Head of caudate nucleus (tissue), 42 donors: ENCODE measurements at regions not wholly inside any gene's neighbourhood (a gene's known extent, or its start where the extent isn't known, plus 50 kb on each side); places are given as distances from the start of the nearest gene placed in this dataset.
A peak's percentile ranks its signal among the peaks of the same experiment; 100 is the strongest.
"Not testable (repeated sequence)": the region's sequence is repeated elsewhere in the genome, so short reads cannot be mapped to it uniquely, and the experiment has no call there.

ENCODE experiments used
- DNase-seq, 42 donors: peaks; one replicate each; pipeline versions ENCODE4 v3.0.0 to v3.0.0-alpha.2; 2020 to 2021; ENCODE audit warnings: mixed read lengths in 7 of 42
- intact Hi-C: fragments of 100-400 bp; cut with DNase I; formaldehyde crosslinking; loops from one replicate; pipeline ENCODE4 v1.15.0; 2022

DNA sequence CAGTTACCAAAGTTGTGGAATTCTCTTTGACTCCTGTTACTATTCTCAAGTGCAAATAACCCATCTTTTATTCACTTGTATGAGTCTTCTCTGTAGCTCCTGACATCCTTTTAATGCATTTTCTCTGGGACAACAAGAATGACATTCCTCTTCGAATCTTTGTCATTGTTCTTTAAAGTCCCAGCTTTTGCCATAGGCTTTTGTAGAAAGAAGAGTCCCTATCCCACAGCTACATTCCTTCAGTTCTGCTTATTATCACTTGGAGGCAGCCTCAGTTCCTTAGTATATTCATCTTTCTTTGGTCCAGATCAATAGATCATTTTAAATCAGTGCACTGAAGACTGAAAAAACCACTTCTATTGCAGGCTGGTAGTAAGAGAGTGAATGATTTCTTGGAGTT lies 560.2 kb downstream of the DACH1 start:
- no peak for DNase-seq
- intact Hi-C loops, result no loop called here

DNA sequence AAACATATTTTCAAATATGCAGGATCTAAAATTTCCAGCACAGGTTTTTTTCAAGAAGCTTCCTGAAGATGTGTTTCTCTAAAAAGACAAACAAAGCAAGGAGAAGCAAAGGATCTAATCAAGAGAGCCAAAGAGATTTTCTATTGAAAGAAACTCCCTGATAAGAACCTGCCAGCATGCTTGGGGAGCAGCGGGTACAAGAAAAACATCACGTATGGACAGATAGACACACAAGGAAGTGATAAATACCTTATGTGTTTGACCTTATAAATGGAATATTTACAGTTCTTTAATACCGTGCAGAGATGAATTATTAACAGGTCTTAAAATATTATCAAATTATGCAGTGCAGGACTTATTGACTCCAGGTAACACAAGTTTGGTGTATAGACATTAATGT lies 562.1 kb downstream of the DACH1 start:
- intact Hi-C loops, result no loop called here
- DNase-seq, result no peak

DNA sequence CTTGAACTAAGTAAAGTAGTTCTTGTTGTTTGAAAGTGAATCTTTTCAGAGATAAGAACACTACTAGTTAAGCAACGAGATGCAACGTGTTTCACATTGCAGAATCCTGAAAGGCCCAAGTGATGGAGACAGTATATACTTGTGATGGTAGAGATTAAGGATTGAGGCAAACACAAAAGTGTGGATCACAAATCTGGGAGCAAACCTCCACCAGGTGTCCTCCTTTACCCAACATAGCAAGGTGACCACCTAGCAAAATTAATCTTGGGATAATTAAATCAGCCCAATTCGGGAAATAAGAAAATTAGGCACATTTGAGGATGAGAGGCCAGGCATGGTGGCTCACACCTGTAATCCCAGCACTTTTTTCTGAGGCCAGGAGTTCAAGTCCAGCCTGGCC lies 563.9 kb downstream of the DACH1 start:
- intact Hi-C loops, result no loop called here
- no peak for DNase-seq

DNA sequence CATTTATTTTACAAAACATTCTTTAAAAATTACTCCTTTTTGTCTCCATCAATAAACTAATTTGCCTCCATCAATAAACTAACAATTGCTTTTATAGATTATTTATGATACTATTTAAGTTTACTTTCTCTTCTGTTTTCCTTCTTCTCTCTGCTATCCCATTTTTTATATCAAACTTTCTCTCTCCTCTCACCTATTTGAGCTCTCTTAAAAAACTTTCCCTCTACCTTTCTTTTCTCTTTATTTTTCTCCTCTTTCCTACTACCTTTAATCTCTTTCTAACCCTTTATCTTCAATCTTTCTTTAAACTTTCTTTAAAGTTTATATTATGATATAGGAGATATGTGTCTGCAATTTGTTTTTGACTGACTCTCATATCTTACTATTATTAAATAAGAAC lies 566.4 kb downstream of the DACH1 start:
- DNase-seq, result no peak
- intact Hi-C loops, result no loop called here

DNA sequence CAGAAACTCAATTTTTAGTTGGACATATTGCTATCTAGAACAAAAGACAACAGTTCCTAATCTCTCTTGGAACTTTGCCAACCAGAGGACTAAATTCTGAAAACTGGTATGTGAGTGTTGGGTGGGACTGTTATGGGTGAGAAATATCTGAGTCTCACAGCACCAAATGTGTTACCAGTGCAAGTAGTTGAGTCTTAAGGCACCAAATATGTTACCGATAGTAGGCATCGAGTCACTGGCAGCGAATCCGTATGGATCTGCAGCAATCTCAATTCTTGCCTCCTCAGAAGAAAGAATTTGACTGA lies 575.2 kb downstream of the DACH1 start:
- intact Hi-C loops, result no loop called here
- DNase-seq, result no peak

DNA sequence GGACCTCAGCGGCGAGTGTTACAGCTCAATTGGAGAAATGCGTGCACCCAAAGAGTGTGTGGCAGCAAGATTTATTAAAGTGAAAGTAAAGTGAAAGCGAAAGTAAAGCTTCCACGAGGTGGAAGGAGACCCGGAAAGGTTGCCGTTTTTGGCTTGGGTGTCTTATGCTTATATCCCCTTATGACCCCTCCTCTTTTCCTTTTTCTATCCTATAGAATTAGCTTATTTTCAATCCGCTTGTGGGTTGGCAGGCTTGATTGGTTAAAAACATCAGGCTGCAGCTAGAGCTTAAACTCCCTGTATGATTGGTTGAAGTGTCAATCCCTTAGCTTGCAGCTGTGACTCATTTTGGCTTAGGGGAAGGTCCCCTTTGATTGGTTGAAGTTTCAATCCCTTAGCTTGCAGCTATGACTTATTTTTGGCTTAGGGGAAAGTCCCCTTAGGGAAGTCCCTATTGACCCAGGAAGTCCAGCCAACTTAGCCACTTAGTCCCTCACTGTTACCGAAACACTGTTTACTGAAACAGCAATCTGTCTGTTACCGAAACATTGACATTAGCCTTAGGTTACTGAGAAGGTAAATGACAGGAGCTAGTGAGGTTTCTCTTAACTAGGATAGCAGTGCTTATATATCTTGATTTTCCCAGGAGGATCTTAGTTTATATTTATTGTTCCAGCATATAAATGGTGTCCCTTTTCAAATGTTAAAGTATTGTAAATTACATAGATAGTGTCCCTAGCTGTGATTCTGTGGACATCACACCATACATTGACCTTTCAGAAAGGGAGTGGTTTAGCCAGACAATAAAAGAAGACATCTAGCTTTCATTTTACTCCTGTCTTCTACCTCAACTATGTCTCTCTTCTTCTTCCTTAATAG lies 575.8 kb downstream of the DACH1 start:
- intact Hi-C loops, result no loop called here
- peak in 4 of 42 donors; percentile 1 to 45 (median 16) for DNase-seq

DNA sequence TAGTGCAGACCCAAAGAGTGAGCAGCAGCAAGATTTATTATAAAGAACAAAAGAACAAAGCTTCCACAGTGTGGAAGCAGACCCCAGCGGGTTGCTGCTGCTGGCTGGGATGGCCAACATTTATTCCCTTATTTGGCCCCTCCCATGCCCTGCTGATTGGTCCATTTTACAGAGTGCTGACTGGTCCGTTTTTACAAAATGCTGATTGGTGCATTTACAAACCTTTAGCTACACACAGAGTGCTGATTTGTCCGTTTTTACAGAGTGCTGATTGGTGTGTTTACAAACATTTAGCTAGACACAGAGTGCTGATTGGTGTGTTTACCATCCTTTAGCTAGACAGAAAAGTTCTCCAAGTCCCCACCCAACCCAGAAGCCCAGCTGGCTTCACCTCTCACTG lies 577.0 kb downstream of the DACH1 start:
- intact Hi-C loops, DNase-seq: not testable (repeated sequence)

DNA sequence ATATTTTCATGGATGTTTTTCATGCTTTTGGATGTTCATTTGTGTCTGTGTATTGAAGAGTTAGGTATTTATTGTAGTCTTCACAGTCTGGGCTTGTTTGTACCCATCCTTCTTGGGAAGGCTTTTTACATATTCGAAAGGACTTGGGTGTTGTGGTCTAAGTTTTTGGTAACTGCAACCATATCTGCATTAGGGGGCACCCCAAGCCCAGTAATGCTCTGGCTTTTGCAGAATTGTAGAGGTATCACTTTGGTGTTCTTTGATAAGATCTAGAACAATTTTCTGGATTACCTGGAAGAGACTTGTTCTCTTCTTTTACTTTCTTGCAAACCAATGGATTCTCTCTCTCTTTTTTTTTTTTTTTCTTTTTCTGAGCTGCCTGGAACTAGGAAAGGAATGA lies 581.3 kb downstream of the DACH1 start:
- intact Hi-C loops, result no loop called here
- no peak for DNase-seq

DNA sequence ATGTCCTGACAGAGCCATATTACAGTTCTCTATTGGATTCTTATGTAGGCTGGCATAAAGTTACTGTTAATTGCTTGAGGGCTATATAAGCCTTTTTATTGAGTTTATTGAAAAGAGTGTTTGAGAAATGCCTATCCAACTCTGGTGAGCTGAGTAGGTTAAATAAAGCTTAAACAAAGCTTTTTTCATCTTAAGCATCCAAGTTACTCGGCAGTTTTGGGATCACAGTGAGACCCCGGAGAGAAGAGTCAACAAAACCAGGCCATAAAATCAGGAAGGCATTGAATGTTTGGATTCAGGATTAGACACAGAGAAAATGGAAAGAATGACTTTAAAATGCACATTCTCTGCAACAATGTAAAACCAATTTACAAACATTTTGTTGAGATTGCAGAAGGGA lies 588.5 kb downstream of the DACH1 start:
- no peak for DNase-seq

DNA sequence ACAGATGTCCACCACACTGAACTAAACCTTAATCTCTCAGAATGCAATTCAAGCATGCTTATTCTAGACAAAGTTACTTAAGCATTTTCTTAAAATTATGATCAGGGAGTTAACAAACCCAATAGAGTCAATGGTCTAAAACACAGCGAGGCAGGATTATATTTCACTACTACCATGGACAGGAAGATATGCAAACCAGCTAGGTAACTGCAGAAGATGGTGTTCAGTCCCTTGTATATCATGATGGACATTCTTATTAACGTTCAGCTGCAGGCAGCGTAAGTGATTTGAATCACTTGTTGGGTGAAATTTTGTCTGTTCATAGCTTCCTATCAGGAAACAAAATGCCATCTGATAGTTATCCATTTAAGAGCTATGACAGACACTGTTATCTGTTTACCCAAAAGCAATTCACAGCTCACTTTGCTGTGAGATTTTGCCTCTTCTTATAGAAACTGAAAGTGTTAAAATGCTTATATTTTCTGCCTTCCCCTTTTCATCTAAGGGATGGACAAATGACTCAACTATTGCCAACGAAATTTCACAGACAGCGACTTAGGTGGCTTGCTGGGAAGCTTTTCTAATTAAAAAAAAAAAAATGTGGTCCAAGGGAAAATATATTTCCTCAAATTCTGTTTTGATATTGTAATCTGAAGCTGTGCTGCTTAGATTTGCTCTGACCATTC lies 591.9 kb downstream of the DACH1 start:
- intact Hi-C loops, result no loop called here
- DNase-seq, result no peak

More for the DNA sequence above, 588.5 kb downstream of the DACH1 start:
- intact Hi-C loops, result no loop called here

DNA sequence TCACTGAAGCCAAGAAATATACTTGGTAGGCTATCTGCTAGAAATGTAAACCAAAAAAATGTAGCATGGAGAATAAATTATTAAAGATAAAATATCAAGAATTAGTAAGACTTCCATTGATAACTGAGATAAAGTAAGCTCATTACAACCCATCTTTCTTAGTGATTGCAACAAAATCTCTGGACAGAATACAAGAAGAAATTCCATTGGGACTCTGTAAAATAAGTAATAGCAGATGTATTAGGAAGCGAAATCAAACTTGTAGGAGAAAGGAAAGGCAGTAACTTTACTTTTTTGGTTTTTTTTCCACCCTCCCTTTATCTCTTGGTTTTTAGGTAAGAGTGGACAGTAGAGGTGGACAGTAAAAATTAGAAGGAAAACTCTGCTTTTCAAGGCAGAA lies 605.7 kb downstream of the DACH1 start:
- no peak for DNase-seq
- intact Hi-C loops, result no loop called here

DNA sequence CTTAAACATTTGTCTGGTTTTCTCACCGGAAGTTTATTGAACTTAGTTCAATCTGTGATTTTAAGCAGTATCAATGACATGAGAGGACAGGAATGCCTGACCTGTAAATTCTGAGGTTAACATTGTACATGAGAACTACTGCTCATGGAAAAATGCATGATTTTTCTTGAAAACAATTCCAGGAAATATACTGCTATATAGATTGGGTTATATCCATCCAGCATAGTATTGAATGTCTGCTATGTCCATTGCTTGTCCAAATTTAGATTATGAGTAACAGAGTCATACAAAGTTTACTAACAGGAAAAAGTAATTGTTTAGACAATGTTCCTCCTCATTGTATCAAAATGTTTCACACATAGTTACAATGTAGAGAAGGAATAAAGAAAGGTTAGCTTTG lies 606.8 kb downstream of the DACH1 start:
- intact Hi-C loops, result no loop called here

DNA sequence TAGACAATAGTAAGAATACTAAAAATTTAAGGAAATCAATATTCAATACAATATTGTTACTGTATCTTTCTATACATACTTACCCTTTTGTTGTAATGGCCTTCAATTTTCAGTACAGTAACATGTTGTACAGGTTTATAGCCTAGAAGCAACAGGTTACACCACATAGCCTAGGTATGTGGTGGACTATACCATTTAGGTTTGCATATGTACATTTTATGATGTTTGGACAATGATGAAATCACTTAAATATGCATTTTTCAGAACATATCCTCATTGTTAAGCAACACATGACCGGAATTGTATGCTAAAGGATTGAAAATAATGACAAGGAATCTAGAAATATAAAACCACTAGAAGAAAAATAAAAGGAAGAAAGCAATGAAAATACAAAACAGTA lies 611.4 kb downstream of the DACH1 start:
- intact Hi-C loops, result no loop called here

More for the DNA sequence above, 606.8 kb downstream of the DACH1 start:
- DNase-seq, result no peak

DNA sequence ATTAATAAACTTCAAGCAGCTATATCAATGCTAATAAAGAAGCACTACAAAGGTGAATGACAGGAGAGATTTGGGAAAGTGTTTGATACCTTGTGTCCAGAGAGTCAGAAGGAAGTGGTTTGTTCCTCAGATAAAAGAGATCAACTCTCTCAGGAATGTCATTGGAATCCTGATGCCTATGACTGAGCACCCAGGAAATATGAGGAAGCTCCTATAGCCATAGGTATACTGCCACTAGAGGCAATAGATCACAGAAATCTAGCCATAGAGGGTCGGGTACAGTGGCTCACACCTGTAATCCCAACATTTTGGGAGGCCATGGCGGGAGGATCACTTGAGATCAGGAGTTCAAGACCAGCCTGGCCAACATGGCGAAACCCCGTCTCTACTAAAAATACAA lies 612.6 kb downstream of the DACH1 start:
- intact Hi-C loops, result no loop called here
- no peak for DNase-seq

More for the DNA sequence above, 611.4 kb downstream of the DACH1 start:
- no peak for DNase-seq

DNA sequence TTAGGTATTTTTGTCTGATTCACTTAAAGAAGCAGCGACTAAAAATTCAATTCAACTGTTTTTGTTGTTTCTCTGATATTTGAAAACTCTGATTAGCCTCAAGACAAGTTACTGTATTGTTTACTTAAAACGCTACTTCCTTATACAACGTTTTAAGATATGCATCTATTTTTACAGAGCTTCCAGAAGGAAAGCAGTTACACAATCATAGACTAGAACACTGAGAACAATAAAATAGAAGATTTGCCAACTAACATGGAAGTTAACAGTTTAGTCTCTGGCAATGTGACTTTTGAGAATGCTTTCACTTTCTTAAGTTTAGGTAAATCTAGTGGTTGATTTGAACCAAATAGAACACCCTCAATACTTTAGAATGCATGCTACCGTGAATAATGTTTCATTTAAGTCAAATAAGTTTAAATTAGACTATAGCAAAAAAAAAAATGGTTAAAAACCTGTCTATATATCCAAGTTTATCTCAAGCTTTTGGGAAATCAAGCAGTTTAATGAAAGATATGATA lies 614.8 kb downstream of the DACH1 start:
- intact Hi-C loops, result no loop called here
- no peak for DNase-seq

DNA sequence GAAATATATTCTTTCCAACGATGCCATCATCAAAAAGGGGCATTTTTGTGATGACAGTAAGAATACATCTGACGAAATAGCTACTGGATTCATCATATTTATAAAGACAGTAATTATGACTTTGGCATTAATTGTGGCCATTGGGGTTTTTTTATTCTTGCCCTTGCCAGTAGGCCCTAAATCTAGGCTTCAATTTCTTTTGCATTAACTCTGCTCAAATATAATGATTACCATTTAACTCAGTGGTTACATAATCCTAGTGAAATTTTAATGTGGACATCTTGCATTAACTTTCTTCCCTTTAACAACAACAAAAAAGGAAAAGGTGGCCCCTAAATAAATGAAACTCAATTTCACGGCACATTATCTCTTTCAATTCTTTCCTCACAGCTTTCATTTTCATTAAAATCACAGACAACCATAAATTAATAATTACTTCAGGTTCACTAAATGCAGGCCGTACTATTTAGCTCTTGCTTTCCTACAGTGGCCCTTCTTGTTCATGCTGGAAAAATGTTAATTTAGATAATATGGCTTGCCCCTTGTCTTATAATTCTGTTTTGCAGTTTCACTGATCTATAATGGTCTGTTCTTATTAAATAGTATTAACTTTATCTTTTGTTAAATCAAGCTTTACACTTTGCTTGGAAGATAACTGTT lies 615.6 kb downstream of the DACH1 start:
- intact Hi-C loops, result no loop called here
- DNase-seq, result no peak

DNA sequence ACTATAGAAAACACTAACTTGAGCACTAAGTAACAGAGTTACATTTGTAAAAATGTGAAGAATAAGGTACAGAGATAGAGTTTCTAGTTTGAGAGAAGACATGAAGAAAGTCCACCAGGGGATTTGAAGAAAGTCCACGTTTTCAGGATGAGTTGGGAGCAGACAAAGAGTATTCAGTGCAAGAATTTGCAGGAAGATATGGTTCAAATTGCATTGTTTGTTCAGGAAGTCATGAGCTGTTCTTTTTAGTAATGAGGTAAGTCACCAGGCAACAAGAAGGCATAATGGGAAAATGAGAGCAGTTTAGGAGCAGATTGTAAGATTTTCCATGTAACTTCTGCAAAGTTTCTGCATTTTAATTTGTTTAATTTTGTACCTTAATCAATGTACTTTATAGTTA lies 618.0 kb downstream of the DACH1 start:
- intact Hi-C loops, result no loop called here
- DNase-seq, result no peak

DNA sequence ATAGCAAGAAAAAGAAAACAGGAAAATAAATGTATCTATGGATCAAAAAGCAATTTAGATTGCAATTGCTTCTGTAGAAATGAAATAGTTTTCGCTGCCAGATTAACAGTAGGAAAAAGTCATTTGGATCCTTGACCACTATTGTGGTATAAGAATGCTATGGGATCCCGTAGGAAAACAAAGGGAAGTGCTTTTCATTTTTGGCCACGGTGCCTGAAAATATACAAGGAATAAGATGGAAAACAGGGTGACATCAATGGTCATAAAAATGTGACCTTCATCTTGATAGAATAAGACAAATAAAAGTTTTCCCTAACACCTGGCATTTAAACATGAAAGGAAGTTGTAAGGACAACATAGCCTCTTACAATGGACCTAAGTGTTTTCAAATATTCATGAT lies 622.8 kb downstream of the DACH1 start:
- intact Hi-C loops, result no loop called here
- DNase-seq, result no peak

DNA sequence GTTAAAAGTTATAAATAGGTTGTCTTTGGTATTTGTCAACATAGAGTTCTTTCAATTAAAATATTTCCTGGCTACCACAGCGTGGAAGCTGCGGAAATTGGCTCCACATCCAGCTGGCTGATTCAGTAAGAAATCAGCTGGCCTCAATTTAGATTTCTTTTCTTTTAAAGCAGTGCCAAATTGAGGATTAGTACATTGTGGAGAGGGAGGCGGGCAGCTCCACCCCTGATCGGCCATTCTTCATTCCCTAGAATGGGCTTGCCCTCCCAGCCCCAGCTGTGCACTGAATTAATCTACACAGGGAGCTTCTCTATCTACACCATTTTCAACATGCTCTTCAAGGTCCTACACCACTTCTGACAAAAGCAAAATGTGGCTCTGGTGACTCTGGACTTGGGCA lies 624.8 kb downstream of the DACH1 start:
- intact Hi-C loops, result no loop called here
- peak in 5 of 42 donors; percentile 1 to 38 (median 3) for DNase-seq

DNA sequence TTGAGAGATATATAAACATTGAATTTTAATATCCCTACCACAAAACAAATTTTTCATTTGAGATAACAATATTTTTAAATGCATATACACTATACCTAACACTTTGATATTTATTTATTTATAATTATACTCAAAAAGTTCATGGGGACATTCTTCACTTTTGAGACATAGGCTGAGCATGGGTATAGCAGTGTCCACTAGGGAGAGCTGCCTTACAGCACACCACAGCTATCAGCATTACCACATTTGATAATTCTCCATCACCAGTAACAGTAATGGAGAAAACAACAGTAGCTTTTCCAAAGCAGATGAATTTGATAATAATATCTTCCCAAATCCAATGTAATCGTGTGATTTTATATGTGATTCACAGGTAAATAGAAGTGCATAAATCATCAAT lies 626.1 kb downstream of the DACH1 start:
- intact Hi-C loops, result no loop called here
- DNase-seq, result no peak
